Thyroid gland (tissue), 4 donors: ENCODE measurements at regions not wholly inside any gene's neighbourhood (a gene's known extent, or its start where the extent isn't known, plus 50 kb on each side); places are given as distances from the start of the nearest gene placed in this dataset.

ENCODE experiments used
- CTCF ChIP-seq, 6 experiments: fragments of 200-600 bp in 3 of 6; fragments of 450-650 bp in 3 of 6; sonication (generic) in 3 of 6; IDR thresholded peaks; one replicate each; pipeline ENCODE4 v1.5.1; 2016 to 2019; ENCODE audit warnings: antibody characterized with exemption in 6 of 6, mild to moderate bottlenecking in 2 of 6, inconsistent platforms in 1 of 6, moderate library complexity in 1 of 6
- POLR2A ChIP-seq, 2 donors: fragments of 450-650 bp; IDR thresholded peaks; one replicate each; pipeline ENCODE4 v1.6.1; 2017; ENCODE audit warnings: antibody characterized with exemption in 2 of 2, mild to moderate bottlenecking in 2 of 2, moderate library complexity in 1 of 2

GRCh38 chr6:154602708-154603107, 92.2 kb upstream of the CNKSR3 start:
- no peak for TF ChIP-seq POLR2A (IDR thresholded peaks at IDR 0.05)
- no peak for TF ChIP-seq CTCF (IDR thresholded peaks at IDR 0.05)
